ENCODE measurements at regions not wholly inside any gene's neighbourhood (a gene's known extent, or its start where the extent isn't known, plus 50 kb on each side); places are given as distances from the start of the nearest gene placed in this dataset.

DNA sequence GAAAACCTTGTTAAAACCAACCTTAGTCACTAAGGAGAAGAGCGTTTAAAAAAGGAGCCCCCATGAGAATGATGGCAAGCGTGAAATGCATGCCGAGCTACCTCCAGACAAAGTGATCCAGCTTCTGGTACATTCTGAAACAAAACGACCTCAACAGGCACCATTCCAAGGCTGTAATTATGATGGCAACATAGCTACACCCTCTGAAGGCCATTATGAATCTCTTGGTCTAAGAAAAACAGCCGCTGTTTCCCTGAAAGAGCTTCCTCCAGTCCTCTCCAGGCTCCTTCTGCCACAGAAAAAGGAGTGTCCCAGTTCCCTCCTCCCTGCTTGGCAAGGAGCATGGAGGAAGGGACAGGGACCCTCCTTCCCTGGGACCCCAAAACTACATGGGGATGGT, 50.0 kb upstream of the ABLIM1 start:
- TF ChIP-seq, protein P1, sequence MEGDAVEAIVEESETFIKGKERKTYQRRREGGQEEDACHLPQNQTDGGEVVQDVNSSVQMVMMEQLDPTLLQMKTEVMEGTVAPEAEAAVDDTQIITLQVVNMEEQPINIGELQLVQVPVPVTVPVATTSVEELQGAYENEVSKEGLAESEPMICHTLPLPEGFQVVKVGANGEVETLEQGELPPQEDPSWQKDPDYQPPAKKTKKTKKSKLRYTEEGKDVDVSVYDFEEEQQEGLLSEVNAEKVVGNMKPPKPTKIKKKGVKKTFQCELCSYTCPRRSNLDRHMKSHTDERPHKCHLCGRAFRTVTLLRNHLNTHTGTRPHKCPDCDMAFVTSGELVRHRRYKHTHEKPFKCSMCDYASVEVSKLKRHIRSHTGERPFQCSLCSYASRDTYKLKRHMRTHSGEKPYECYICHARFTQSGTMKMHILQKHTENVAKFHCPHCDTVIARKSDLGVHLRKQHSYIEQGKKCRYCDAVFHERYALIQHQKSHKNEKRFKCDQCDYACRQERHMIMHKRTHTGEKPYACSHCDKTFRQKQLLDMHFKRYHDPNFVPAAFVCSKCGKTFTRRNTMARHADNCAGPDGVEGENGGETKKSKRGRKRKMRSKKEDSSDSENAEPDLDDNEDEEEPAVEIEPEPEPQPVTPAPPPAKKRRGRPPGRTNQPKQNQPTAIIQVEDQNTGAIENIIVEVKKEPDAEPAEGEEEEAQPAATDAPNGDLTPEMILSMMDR (IDR thresholded peaks at IDR 0.05 in 4 of 5, conservative IDR thresholded peaks at IDR 0.05 in 1 of 5), result no peak
- no peak for TF ChIP-seq POLR2A (IDR thresholded peaks at IDR 0.05)
